WTC11 (cell line): ENCODE measurements at regions not wholly inside any gene's neighbourhood (a gene's known extent, or its start where the extent isn't known, plus 50 kb on each side); places are given as distances from the start of the nearest gene placed in this dataset.

Source experiments
- ATAC-seq: fragments of 200-7000 bp; cut with Tn5 transposase; 2 replicates; pipeline ENCODE4 v1.10.0; 2021; ENCODE audit warnings: mild to moderate bottlenecking, moderate library complexity
- CTCF ChIA-PET: fragments of 300-600 bp; sonication (Branson Sonifier 250); formaldehyde crosslinking; loops from one replicate; lab custom pipeline; 2021; ENCODE audit warnings: antibody characterized with exemption; lab: Charles Lee
- POLR2A ChIA-PET: fragments of 350-600 bp; sonication (Branson Sonifier 250); formaldehyde crosslinking; loops from one replicate; lab custom pipeline; 2021; ENCODE audit warnings: antibody characterized with exemption; lab: Charles Lee
- DNase-seq: peaks from one replicate; pipeline ENCODE4 v3.0.0; 2021; ENCODE audit warnings: low spot score
- H3K27ac Mint-ChIP-seq: 2 replicates; pipeline ENCODE4 v1.8.0; 2021; ENCODE audit warnings: mixed read lengths
- H3K27me3 Mint-ChIP-seq: 2 replicates; pipeline ENCODE4 v1.8.0; 2021; ENCODE audit warnings: low read depth, mild to moderate bottlenecking, moderate library complexity, mixed read lengths
- H3K36me3 Mint-ChIP-seq: 2 replicates; pipeline ENCODE4 v1.8.0; 2021; ENCODE audit warnings: mixed read lengths
- H3K4me1 Mint-ChIP-seq: 2 replicates; pipeline ENCODE4 v1.8.0; 2022; ENCODE audit warnings: mixed read lengths
- H3K4me3 Mint-ChIP-seq: 2 replicates; pipeline ENCODE4 v1.8.0; 2021; ENCODE audit warnings: mild to moderate bottlenecking, moderate library complexity, mixed read lengths
- H3K9me3 Mint-ChIP-seq: 2 replicates; pipeline ENCODE4 v1.8.0; 2021; ENCODE audit warnings: mixed read lengths
- HMGA2 ChIP-seq: fragments of 250-450 bp; sonication (Bioruptor Pico); IDR thresholded peaks from 2 replicates; pipeline ENCODE4 v1.4.0; 2021; ENCODE audit warnings: mild to moderate bottlenecking, moderate library complexity
- KAT7 ChIP-seq: sonication (generic); formaldehyde crosslinking; IDR thresholded peaks from 2 replicates; pipeline ENCODE4 v1.8.1; 2023; ENCODE audit warnings: missing genetic modification reagents, mild to moderate bottlenecking, borderline replicate concordance
- SOX15 ChIP-seq: fragments of 250-450 bp; sonication (Bioruptor Pico); IDR thresholded peaks from 2 replicates; pipeline ENCODE4 v1.9.0; 2021; ENCODE audit warnings: mild to moderate bottlenecking
- ZNF138 ChIP-seq: sonication (generic); formaldehyde crosslinking; conservative IDR thresholded peaks from 2 replicates; pipeline ENCODE4 v1.8.1; 2022; ENCODE audit warnings: mild to moderate bottlenecking, moderate library complexity, missing genetic modification reagents
- TF ChIP-seq, protein P1 (sequence below): sonication (generic); formaldehyde crosslinking; IDR thresholded peaks from 2 replicates; pipeline ENCODE4 v1.8.0; 2022; ENCODE audit warnings: missing genetic modification reagents
- TF ChIP-seq, protein P2 (sequence below): sonication (generic); formaldehyde crosslinking; IDR thresholded peaks from 2 replicates; pipeline ENCODE4 v1.8.0; 2022; ENCODE audit warnings: mild to moderate bottlenecking, missing genetic modification reagents
- TF ChIP-seq, protein P3 (sequence below): sonication (generic); formaldehyde crosslinking; conservative IDR thresholded peaks from 2 replicates; pipeline ENCODE4 v1.8.1; 2023; ENCODE audit warnings: mild to moderate bottlenecking, low read depth, missing genetic modification reagents, moderate library complexity
- TF ChIP-seq, protein P4 (sequence below): sonication (generic); formaldehyde crosslinking; conservative IDR thresholded peaks from 2 replicates; pipeline ENCODE4 v1.8.1; 2022; ENCODE audit warnings: mild to moderate bottlenecking, missing genetic modification reagents

DNA sequence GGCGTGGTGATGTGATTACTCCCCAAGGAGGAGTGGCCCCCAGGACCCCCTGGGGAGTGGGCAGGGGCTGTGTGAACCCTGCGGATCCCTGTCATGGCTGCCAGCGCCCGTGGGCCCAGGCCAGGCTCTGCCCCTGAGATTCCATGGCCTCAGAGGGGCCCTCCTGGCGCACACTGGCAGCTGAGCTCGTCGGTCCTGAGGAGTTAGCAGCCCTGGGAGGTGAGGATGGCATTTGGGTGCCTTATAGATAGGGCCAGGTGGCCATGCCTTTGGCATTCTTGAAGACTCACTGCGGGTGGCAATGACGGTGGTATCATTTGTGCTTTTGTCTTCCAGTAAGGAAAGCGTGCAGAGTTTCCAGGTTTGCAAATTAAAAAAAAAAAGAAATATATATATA is 146.8 kb upstream of the GSE1 start (continued):
- TF ChIP-seq HMGA2 (CRISPR knock-in tag) (no peak), ZNF138 (CRISPR knock-in tag) (no peak), KAT7 (CRISPR knock-in tag) (no peak)
- TF ChIP-seq, protein P1, sequence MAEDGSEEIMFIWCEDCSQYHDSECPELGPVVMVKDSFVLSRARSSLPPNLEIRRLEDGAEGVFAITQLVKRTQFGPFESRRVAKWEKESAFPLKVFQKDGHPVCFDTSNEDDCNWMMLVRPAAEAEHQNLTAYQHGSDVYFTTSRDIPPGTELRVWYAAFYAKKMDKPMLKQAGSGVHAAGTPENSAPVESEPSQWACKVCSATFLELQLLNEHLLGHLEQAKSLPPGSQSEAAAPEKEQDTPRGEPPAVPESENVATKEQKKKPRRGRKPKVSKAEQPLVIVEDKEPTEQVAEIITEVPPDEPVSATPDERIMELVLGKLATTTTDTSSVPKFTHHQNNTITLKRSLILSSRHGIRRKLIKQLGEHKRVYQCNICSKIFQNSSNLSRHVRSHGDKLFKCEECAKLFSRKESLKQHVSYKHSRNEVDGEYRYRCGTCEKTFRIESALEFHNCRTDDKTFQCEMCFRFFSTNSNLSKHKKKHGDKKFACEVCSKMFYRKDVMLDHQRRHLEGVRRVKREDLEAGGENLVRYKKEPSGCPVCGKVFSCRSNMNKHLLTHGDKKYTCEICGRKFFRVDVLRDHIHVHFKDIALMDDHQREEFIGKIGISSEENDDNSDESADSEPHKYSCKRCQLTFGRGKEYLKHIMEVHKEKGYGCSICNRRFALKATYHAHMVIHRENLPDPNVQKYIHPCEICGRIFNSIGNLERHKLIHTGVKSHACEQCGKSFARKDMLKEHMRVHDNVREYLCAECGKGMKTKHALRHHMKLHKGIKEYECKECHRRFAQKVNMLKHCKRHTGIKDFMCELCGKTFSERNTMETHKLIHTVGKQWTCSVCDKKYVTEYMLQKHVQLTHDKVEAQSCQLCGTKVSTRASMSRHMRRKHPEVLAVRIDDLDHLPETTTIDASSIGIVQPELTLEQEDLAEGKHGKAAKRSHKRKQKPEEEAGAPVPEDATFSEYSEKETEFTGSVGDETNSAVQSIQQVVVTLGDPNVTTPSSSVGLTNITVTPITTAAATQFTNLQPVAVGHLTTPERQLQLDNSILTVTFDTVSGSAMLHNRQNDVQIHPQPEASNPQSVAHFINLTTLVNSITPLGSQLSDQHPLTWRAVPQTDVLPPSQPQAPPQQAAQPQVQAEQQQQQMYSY (CRISPR knock-in tag), result no peak
- TF ChIP-seq, protein P2, sequence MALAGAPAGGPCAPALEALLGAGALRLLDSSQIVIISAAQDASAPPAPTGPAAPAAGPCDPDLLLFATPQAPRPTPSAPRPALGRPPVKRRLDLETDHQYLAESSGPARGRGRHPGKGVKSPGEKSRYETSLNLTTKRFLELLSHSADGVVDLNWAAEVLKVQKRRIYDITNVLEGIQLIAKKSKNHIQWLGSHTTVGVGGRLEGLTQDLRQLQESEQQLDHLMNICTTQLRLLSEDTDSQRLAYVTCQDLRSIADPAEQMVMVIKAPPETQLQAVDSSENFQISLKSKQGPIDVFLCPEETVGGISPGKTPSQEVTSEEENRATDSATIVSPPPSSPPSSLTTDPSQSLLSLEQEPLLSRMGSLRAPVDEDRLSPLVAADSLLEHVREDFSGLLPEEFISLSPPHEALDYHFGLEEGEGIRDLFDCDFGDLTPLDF (CRISPR knock-in tag), result no peak

DNA sequence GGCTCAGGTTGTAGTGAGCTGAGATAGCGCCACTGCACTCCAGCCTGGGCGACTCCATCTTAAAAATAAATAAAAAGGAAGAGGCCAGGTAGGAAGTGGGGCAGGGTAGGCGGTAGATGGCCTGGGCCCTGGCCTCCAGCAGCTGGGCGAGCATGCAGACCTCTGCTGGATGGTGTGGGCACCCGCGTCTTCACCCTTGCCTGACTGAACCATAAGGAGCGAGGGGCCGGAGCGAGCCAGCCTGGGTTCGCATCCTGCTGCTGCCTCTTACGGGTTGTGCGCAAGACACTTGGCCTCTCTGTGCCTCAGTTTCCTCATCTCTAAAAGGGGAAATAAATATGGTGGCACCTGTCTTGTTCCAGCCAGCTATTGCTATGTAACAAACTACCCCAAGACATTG is 146.1 kb upstream of the GSE1 start:
- TF ChIP-seq, protein P3, sequence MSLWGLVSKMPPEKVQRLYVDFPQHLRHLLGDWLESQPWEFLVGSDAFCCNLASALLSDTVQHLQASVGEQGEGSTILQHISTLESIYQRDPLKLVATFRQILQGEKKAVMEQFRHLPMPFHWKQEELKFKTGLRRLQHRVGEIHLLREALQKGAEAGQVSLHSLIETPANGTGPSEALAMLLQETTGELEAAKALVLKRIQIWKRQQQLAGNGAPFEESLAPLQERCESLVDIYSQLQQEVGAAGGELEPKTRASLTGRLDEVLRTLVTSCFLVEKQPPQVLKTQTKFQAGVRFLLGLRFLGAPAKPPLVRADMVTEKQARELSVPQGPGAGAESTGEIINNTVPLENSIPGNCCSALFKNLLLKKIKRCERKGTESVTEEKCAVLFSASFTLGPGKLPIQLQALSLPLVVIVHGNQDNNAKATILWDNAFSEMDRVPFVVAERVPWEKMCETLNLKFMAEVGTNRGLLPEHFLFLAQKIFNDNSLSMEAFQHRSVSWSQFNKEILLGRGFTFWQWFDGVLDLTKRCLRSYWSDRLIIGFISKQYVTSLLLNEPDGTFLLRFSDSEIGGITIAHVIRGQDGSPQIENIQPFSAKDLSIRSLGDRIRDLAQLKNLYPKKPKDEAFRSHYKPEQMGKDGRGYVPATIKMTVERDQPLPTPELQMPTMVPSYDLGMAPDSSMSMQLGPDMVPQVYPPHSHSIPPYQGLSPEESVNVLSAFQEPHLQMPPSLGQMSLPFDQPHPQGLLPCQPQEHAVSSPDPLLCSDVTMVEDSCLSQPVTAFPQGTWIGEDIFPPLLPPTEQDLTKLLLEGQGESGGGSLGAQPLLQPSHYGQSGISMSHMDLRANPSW (CRISPR knock-in tag), result no peak
- no peak for TF ChIP-seq SOX15 (CRISPR knock-in tag)

DNA sequence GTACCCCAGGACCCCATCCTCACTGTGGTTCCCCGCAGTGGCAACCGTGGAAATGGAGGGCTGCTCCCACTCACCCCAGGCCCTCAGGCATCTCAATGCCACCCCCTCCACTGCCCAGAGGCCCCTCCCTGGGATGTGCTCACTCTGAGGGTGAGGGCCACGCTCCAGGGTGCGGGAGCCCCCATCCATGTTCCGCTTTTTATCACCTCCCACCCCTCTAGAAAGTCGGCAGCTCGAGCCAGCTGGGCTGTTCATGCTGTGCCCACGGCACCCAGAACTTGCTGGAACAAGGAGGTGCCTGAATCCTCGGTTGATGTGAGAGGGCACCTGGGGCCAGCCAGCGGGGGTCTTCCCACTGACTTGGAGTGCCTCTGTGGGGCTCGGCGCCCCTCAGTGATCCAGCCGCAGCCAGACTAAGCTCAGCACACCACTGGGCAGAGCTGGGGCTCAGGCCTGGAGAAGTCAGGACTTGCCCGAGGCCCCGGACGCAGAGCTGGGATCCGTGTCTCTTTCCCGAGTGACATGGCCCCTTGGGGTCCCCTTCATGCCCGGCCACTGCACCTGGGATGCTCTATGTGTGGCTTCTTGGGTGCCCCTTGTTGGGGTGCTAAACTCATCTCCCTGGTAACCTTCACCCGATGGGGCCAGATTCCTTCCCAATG is 143.1 kb upstream of the GSE1 start:
- peaks cover 23% of the 10 kb centered on the region for H3K4me1 Mint-ChIP-seq
- H3K27me3 Mint-ChIP-seq, result peaks cover 8% of the 10 kb centered on the region; the same call in 1 of the 2 replicates
- TF ChIP-seq, protein P1 (CRISPR knock-in tag), result peak; percentile 67
- TF ChIP-seq, protein P4, sequence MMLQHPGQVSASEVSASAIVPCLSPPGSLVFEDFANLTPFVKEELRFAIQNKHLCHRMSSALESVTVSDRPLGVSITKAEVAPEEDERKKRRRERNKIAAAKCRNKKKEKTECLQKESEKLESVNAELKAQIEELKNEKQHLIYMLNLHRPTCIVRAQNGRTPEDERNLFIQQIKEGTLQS (CRISPR knock-in tag), result no peak
- TF ChIP-seq, all 79 proteins: peak for 1
- Mint-ChIP-seq H3K27ac (no peak overlapping the region), H3K4me3 (no peak overlapping the region), H3K36me3 (no peaks in the 10 kb centered on the region), H3K9me3 (no peaks in the 10 kb centered on the region)
- ATAC-seq, result no peak
- CTCF ChIA-PET, result interaction anchor here (0.5 to 3.4 kb wide), 11 partner anchors 9 to 83 kb away, joined by 3 to 16 read pairs (median 3); no protein-coding TSS in a partner anchor
- DNase-seq, result no peak
- POLR2A ChIA-PET, result interaction anchor here (1.3 kb wide), 1 partner anchor 9 kb away, joined by 4 read pairs; no protein-coding TSS in a partner anchor

More for the DNA sequence above, 146.1 kb upstream of the GSE1 start:
- no peak for ATAC-seq
- H3K4me1 Mint-ChIP-seq, result peaks cover 11% of the 10 kb centered on the region
- H3K9me3 Mint-ChIP-seq, result no peaks in the 10 kb centered on the region
- no peak for DNase-seq
- CTCF ChIA-PET, result interaction anchor here (1.6 to 1.8 kb wide), 2 partner anchors 46 to 51 kb away, joined by 4 to 6 read pairs; no protein-coding TSS in a partner anchor
- H3K27ac Mint-ChIP-seq, result no peak overlapping the region
- POLR2A ChIA-PET, result no interaction called here
- H3K27me3 Mint-ChIP-seq, result peaks cover 31% of the 10 kb centered on the region
- H3K36me3 Mint-ChIP-seq, result no peaks in the 10 kb centered on the region
- H3K4me3 Mint-ChIP-seq, result no peak overlapping the region
